ENCODE measurements at regions not wholly inside any gene's neighbourhood (a gene's known extent, or its start where the extent isn't known, plus 50 kb on each side); places are given as distances from the start of the nearest gene placed in this dataset.

DNA sequence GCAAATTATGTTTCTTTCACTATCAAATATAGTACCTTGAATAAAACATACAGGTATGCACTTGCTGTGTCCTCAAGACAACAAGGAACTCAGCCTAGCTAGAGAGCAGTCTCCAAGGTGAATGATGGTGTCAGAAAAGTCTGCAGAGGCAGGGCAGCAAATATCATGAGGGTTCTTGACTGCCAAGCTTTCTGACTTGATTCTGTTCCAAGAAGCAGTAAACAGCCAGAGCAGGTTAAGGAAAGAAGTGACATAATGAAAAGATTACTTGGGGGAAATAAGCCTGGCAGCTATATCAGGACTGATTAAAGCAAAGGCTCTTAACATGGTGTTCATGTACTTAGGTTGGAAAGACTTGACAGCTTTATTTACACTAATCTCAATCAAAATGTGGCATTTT is 192.2 kb upstream of the GADL1 start (continued):
- TF ChIP-seq MTA1 (CRISPR knock-in tag; IDR thresholded peaks at IDR 0.05; ENCODE audit: borderline replicate concordance) (no peak), RCOR2 (CRISPR knock-in tag; IDR thresholded peaks at IDR 0.05) (no peak), FOXA1 (IDR thresholded peaks at IDR 0.05) (no peak), FOXA1 (CRISPR knock-in tag; IDR thresholded peaks at IDR 0.05) (no peak), SNAI1 (CRISPR knock-in tag; IDR thresholded peaks at IDR 0.05; ENCODE audit: borderline replicate concordance) (no peak), CREB1 (IDR thresholded peaks at IDR 0.05) (no peak), CREB1 (CRISPR knock-in tag; IDR thresholded peaks at IDR 0.05) (no peak)
- TF ChIP-seq, protein P1, sequence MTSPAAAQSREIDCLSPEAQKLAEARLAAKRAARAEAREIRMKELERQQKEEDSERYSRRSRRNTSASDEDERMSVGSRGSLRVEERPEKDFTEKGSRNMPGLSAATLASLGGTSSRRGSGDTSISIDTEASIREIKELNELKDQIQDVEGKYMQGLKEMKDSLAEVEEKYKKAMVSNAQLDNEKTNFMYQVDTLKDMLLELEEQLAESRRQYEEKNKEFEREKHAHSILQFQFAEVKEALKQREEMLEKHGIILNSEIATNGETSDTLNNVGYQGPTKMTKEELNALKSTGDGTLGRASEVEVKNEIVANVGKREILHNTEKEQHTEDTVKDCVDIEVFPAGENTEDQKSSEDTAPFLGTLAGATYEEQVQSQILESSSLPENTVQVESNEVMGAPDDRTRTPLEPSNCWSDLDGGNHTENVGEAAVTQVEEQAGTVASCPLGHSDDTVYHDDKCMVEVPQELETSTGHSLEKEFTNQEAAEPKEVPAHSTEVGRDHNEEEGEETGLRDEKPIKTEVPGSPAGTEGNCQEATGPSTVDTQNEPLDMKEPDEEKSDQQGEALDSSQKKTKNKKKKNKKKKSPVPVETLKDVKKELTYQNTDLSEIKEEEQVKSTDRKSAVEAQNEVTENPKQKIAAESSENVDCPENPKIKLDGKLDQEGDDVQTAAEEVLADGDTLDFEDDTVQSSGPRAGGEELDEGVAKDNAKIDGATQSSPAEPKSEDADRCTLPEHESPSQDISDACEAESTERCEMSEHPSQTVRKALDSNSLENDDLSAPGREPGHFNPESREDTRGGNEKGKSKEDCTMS (CRISPR knock-in tag; conservative IDR thresholded peaks at IDR 0.05) = no peak

DNA sequence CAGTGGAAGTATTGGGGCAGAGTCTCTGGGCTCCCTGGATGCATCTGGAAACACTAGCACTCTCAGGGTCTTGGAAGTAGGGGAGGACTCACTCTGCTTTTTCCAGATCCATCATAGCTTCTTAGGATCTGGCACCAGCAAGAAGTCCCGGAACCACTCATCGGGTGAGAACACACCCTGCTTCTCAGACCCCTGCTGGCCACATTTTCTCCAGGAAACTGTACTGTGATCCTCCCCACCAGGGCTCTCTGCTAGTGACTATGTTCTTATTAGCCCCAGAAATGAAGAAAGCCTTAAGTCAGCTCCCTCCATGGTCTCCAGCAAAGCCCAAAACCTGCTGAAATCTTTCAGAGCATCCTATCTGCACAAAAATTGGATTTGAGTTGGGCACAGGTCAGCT is 197.3 kb upstream of the GADL1 start:
- Histone ChIP-seq H3K4me3 (replicated peaks in 1 of 3; ENCODE audit: insufficient read depth in 1 of 3, low read depth in 2 of 3, low read length in 3 of 3) (no peak overlapping the region), H3K27me3 (ENCODE audit: control insufficient read depth in 1 of 2, insufficient read depth in 2 of 2, low read length in 2 of 2) (no peaks in the 10 kb centered on the region), H3K79me2 (ENCODE audit: insufficient read depth, low read length) (no peaks in the 10 kb centered on the region), H2AFZ (ENCODE audit: low read length) (no peak overlapping the region), H4K20me1 (ENCODE audit: insufficient read depth, low read length) (no peaks in the 10 kb centered on the region), H3K4me2 (ENCODE audit: low read depth, low read length) (no peak overlapping the region), H3K27ac (ENCODE audit: extremely low read length, insufficient read depth, low read length) (no peak overlapping the region), H3K4me1 (ENCODE audit: insufficient read depth, low read length) (peaks cover 7% of the 10 kb centered on the region), H3K9me3 (ENCODE audit: low read length) (no peaks in the 10 kb centered on the region), H3K9ac (ENCODE audit: insufficient read depth, low read depth, low read length) (no peak overlapping the region), H3K36me3 (replicated peaks in 1 of 2; ENCODE audit: control insufficient read depth in 1 of 2, insufficient read depth in 2 of 2, low read length in 2 of 2) (no peaks in the 10 kb centered on the region)
- TF ChIP-seq ZNF160 (CRISPR knock-in tag; IDR thresholded peaks at IDR 0.05) (no peak), MED13 (CRISPR knock-in tag; IDR thresholded peaks at IDR 0.05) (no peak)
- ATAC-seq = peak; percentile 57; the same call in 2 of the 3 replicates
- BruUV-seq (replicated peaks) = no TSS peak
- FAIRE-seq = no peak
- ChIA-PET CTCF (ENCODE audit: low intra/inter-chr PET ratio, low total read pairs) (no interaction called here), POLR2A (no interaction called here)
- WGBS (ENCODE audit: low lambda C conversion rate) = 38% methylated on average over 2 of the region's 2 CpGs
- DNase-seq (ENCODE audit: low spot score) = no peak
- intact Hi-C loops (cut with micrococcal nuclease; ENCODE audit: unreplicated experiment) (no loop called here), in situ Hi-C loops (cut with HindIII; ENCODE audit: extremely low pct_ligation_motif_present, low pct_unique_long_range_greater_than_20kb) (no loop called here)

All from HepG2 (cell line).